ENCODE measurements at regions not wholly inside any gene's neighbourhood (a gene's known extent, or its start where the extent isn't known, plus 50 kb on each side); places are given as distances from the start of the nearest gene placed in this dataset.

GRCh38 chr4:155600244-155600643 lies 66.4 kb upstream of the GUCY1A1 start:
- Mint-ChIP-seq H3K27ac (ENCODE audit: unreplicated experiment) (no peak overlapping the region), H3K9me3 (ENCODE audit: low read depth, unreplicated experiment) (no peaks in the 10 kb centered on the region), H3K36me3 (ENCODE audit: insufficient read depth, unreplicated experiment) (no peaks in the 10 kb centered on the region), H3K4me3 (ENCODE audit: low read depth, unreplicated experiment) (no peak overlapping the region), H3K27me3 (ENCODE audit: unreplicated experiment) (no peaks in the 10 kb centered on the region), H3K4me1 (ENCODE audit: low read depth, unreplicated experiment) (peaks cover 11% of the 10 kb centered on the region)
- no peak for DNase-seq
- intact Hi-C loops (cut with micrococcal nuclease; ENCODE audit: unreplicated experiment): no loop called here
- CTCF ChIA-PET: no interaction called here
- TF ChIP-seq, protein P1, sequence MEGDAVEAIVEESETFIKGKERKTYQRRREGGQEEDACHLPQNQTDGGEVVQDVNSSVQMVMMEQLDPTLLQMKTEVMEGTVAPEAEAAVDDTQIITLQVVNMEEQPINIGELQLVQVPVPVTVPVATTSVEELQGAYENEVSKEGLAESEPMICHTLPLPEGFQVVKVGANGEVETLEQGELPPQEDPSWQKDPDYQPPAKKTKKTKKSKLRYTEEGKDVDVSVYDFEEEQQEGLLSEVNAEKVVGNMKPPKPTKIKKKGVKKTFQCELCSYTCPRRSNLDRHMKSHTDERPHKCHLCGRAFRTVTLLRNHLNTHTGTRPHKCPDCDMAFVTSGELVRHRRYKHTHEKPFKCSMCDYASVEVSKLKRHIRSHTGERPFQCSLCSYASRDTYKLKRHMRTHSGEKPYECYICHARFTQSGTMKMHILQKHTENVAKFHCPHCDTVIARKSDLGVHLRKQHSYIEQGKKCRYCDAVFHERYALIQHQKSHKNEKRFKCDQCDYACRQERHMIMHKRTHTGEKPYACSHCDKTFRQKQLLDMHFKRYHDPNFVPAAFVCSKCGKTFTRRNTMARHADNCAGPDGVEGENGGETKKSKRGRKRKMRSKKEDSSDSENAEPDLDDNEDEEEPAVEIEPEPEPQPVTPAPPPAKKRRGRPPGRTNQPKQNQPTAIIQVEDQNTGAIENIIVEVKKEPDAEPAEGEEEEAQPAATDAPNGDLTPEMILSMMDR (IDR thresholded peaks at IDR 0.05; ENCODE audit: unreplicated experiment): no peak
- BruUV-seq (replicated peaks): no TSS peak

- H3K27ac Mint-ChIP-seq (ENCODE audit: unreplicated experiment): no peak overlapping the region
- TF ChIP-seq, protein P1 (IDR thresholded peaks at IDR 0.05; ENCODE audit: unreplicated experiment): no peak
- intact Hi-C loops (cut with micrococcal nuclease; ENCODE audit: unreplicated experiment): no loop called here
- H3K36me3 Mint-ChIP-seq (ENCODE audit: insufficient read depth, unreplicated experiment): no peaks in the 10 kb centered on the region
- H3K27me3 Mint-ChIP-seq (ENCODE audit: unreplicated experiment): no peaks in the 10 kb centered on the region
- DNase-seq: no peak
- H3K9me3 Mint-ChIP-seq (ENCODE audit: low read depth, unreplicated experiment): no peaks in the 10 kb centered on the region
- BruUV-seq (replicated peaks): no TSS peak
- no peak overlapping the region for H3K4me3 Mint-ChIP-seq (ENCODE audit: low read depth, unreplicated experiment)
- H3K4me1 Mint-ChIP-seq (ENCODE audit: low read depth, unreplicated experiment): peaks cover 11% of the 10 kb centered on the region
- CTCF ChIA-PET: no interaction called here
Observed at GRCh38 chr4:155599596-155599995, 67.1 kb upstream of the GUCY1A1 start.

DNA sequence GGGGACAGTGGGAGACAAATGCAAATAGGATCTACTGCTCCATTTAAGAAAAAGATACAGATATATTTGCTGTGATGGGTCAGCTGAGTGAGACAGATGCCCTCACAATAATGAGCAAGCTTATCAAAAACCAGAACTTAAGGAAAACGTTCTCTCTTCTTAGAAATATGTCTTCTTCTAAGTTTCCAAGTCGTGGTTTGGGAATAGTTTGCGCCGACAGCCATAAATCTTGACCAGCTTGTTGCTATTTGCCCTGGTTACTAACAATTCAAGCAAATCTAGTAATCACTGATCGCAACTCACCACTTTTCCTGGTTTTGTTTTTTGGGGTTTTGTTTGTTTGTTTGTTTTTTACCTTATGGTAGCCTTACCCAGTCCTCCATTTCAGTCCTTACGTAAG lies 67.6 kb upstream of the GUCY1A1 start:
- intact Hi-C loops (cut with micrococcal nuclease; ENCODE audit: unreplicated experiment): no loop called here
- TF ChIP-seq, protein P1 (IDR thresholded peaks at IDR 0.05; ENCODE audit: unreplicated experiment): no peak
- Mint-ChIP-seq H3K27me3 (ENCODE audit: unreplicated experiment) (no peaks in the 10 kb centered on the region), H3K4me1 (ENCODE audit: low read depth, unreplicated experiment) (peaks cover 11% of the 10 kb centered on the region), H3K36me3 (ENCODE audit: insufficient read depth, unreplicated experiment) (no peaks in the 10 kb centered on the region), H3K4me3 (ENCODE audit: low read depth, unreplicated experiment) (no peak overlapping the region), H3K9me3 (ENCODE audit: low read depth, unreplicated experiment) (no peaks in the 10 kb centered on the region), H3K27ac (ENCODE audit: unreplicated experiment) (no peak overlapping the region)
- CTCF ChIA-PET: no interaction called here
- DNase-seq: no peak
- no TSS peak for BruUV-seq (replicated peaks)

DNA sequence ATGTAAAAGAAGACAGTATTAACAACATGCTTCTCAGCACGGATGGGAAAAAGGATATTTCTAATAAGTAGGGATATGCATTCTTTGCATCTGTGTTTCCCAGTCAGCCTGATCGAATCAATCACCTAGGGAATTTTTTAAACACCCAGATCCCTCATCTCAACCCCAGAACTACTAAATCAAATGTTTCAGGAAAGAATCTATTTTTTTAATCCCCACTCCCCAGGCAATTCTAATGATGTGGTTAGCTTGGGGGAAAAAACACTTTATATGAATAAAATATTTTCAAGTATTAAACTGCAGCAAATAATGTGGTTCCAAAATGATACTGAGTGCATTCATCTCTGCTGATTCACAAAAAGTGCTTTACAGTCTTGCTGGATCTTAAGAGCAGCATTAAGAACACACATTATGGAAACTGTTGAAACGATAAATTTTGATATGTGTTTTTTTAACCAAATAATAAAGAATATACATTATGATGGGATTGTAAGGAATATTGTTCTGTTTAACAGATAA lies 68.7 kb upstream of the GUCY1A1 start:
- no TSS peak for BruUV-seq (replicated peaks)
- no peaks in the 10 kb centered on the region for H3K9me3 Mint-ChIP-seq (ENCODE audit: low read depth, unreplicated experiment)
- DNase-seq: no peak
- H3K27me3 Mint-ChIP-seq (ENCODE audit: unreplicated experiment): no peaks in the 10 kb centered on the region
- intact Hi-C loops (cut with micrococcal nuclease; ENCODE audit: unreplicated experiment): no loop called here
- no peak overlapping the region for H3K27ac Mint-ChIP-seq (ENCODE audit: unreplicated experiment)
- TF ChIP-seq, protein P1 (IDR thresholded peaks at IDR 0.05; ENCODE audit: unreplicated experiment): no peak
- H3K36me3 Mint-ChIP-seq (ENCODE audit: insufficient read depth, unreplicated experiment): no peaks in the 10 kb centered on the region
- CTCF ChIA-PET: interaction anchor here (0.6 kb wide), 1 partner anchor 255 kb away, joined by 5 read pairs; no protein-coding TSS in a partner anchor
- H3K4me1 Mint-ChIP-seq (ENCODE audit: low read depth, unreplicated experiment): peaks cover 8% of the 10 kb centered on the region
- H3K4me3 Mint-ChIP-seq (ENCODE audit: low read depth, unreplicated experiment): no peak overlapping the region
